Eye (tissue), 1 donor: ENCODE measurements at regions not wholly inside any gene's neighbourhood (a gene's known extent, or its start where the extent isn't known, plus 50 kb on each side); places are given as distances from the start of the nearest gene placed in this dataset.
"Not testable (repeated sequence)": the region's sequence is repeated elsewhere in the genome, so short reads cannot be mapped to it uniquely, and the experiment has no call there.

Experiments used
- DNase-seq: peaks from one replicate; pipeline ENCODE4 v3.0.0-alpha.2; 2015

DNA sequence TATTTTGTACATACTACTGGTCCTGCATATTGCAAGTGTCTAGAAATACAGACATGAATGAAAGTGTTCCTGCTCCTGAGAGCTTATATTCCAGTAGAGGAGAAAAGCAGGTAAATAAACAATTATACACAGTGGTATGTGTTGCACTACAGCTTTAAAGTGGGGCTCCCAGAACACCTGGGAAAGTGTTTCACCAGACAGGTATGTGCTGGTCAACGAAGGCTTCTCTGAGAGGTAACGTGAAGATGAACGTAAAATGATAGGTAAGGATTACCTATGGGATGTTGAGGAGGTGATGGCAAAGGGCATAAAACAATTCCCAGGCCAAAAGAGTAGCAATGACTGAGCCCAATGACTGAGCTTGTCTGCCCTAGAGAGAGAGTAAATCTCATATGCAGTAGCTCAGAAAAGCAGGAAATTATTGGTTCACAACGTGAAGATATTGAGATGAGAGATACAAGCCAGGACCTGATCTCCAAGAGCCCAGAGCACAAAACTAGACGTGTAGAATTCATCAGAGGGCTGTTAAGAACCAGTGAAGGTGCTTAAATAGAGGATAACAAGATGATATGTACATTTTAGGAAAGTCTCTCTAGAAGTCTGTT lies 459.1 kb upstream of the BCHE start:
- DNase-seq, result no peak

DNA sequence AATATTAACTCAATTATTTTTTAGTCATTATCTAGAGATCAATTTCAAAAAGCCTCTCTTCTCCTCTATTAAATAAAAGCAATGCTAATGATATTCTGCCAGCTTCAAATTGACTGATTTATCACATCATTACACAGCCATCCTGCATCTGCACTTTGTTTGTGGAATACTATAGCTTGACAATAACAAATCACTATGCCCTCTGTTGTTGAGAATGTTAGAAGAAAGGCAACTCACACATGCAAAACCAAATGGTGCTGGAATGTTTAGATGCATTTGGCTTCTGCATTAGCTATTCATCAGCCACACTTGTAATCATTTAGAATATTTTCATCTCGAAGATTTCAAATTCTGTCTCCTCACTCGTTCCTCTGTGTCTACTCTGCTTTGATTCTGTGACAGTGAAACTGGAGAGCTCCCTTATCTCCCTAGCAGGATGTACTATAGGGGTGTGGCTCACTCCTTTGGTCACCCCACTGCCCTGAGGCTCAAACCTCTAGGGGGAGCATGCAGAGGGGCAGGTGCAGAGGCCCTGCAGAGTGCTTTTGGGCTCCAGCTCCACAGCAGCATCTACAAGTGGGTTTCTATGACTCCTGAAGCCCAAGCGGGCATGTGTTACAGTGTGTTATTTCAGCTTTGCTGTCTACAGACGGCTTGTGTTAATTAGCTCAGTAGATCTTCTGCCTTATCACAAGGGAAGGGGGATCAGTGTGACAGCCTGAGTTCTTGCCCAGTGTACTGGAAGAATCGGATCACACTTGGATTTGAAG lies 454.1 kb upstream of the BCHE start:
- DNase-seq, result peak; percentile 66

DNA sequence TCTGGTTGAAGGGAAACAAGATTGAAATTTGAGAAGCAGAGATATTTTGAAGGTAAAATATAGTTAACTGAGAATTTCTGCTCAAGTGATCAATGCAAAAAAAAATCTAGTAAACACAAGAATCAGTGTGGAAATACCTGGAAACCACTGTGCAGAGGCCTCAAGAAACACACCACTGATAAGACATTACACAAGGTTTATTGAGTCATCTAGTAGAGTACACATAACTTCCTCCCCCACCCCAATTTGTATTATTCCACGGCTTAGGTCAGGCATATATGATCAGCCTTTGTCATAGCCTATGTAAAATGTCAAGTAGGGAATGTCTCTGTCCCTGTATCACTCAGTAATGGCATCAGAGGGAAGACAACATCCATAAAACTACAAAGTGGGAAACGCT lies 447.8 kb upstream of the BCHE start:
- no peak for DNase-seq

DNA sequence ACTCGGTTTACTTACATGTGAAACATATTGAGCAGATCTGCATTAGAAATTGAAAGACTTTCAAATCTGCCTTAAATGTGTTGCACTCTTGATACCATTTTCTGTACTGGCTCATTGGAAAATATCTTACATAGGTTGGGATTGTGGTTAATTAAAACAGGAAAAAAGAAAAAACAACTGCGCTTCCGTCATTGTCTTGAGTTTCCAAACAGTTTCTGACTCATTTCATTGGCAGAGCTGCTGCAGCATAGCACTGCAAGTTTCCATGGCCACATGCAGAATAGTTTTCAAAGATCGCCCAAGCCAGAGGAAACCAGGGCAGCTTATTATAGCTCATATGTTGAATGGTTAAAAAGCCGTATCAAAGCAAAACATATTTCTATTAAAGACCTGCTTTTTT lies 446.6 kb upstream of the BCHE start:
- DNase-seq, result no peak

DNA sequence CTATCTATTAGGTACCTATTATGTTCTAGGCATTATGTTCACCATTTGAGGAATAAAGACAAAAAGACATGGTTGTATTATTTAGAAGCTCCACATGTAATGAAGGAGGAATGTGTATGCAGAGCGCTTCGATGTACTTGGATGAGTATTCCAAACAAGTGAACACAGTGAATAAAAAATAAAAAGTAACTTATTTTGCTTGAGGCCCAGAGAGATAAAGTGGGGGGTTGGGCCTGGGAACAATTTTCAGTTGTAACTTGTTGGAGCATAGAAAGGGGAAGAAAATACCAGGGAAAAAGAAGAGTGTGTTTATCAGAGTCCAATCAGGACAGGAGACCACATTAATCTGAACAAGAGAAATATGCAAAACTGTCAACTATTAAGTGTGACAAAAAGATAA lies 445.7 kb upstream of the BCHE start:
- no peak for DNase-seq

DNA sequence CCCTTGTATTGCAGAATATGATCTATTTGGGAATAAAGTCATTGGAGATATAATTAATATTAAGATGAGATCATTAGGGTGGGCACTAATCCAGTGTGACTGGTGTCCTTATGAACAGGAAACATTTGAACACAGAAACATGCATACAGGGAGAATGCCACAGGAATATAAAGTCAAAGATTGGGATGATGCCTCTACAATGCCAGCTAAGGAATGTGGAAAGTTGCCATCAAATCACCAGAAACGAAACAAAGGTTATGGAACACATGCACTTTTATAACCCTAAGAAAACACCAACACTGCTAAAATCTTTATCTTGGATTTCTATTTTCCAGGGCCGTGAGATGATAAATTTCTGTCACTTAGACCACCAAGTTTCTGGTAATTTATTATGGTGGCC lies 442.4 kb upstream of the BCHE start:
- DNase-seq, result no peak

DNA sequence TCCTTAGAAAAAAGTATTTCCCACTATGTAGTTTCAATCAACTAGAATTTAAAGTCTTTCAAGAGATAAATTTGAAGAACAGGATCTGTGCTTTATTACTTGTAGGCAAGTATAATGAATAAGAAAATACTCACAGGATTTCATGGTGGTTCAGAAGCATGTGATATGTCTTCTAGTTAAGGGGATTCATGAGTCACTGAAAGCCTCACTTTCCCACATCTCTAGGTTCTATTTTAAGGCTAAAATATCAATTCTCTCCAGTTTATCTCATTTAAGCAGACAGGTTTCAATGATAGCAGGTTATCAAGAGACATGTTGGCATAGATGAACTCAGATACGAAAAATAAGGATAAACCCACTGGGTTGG lies 437.8 kb upstream of the BCHE start:
- DNase-seq, result no peak

DNA sequence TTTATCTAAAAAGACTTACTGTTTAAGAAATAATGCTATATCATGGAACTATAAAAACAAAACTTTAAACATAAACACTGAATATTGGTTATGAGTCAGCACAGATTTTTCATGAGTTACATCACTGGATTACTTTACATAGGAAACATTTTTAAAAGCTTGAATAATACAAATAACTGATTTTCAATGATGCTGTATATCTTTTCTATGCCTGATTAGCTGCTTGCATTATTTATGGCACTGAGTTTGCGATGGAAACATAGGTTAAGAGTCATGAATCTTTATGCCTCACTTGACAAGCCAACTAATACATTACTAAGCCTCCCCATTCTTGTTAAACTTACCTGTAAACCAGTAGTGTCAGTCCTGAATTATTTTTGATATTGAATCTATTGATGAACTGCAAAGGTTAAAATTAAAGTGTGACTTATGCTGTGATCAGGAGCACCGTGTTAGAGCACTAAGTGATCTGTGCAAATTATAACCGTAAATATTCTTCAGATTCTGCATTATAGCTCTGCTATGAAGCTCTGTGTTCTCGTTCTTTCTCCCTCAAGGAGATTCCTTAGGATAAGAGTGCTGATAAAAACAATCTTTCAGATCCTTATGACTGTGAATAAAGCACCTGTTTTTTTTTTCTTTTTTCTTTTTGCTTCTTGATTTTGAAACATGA lies 437.3 kb upstream of the BCHE start:
- peak; percentile 47 for DNase-seq

DNA sequence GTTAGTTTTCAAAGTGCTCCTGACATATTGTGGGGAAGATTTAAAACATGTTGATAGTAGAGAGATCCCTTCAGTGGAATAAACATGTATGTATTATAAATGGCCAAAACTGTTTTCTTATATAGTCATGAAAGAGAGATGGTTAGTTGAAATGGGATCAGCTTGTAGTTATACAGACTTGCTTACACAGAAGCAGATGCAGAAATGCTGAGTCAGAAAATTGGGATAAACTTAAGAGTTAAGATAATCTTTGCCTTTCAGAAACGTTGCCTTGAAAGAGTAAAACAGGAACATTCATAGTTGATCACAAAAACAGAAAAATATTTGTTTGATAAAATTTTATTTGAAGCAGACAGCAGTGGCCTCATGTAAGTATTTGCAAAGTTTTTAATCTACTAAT lies 433.2 kb upstream of the BCHE start:
- no peak for DNase-seq

DNA sequence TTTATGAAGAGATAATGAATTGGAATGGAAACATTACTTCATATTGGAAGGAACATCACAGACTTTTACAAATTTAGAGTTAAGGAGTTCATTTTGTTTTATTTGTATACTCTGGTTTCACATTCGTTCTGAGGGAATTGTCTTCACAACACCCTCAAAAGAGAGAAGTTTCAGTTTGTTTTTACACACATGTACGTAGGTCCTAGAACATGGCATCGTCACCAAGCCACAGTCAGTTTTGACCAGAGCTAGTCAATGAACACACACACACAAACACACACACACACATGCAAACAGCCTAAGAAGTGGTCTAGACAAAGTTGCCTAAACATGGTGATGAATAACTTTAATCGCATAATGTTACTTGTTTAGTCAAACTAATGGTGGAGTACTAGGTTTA lies 427.9 kb upstream of the BCHE start:
- no peak for DNase-seq

DNA sequence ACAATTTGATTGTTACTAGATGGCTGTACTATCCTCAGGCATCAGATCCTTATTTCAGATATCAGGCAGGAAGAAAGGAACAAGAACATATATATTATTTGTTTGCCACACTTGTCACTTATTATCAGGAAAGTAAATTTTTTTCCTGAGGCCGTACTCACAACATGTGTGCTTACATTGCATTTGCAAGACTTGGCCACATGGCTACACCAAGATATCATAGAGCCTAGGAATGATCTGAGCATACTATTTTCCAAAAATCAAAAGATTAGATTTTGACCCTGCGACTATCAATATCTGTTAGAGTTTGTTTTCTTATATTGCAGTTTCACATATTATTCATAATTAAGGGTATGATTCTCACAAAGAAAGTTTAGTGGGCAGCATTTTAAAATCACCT lies 426.2 kb upstream of the BCHE start:
- DNase-seq, result no peak

DNA sequence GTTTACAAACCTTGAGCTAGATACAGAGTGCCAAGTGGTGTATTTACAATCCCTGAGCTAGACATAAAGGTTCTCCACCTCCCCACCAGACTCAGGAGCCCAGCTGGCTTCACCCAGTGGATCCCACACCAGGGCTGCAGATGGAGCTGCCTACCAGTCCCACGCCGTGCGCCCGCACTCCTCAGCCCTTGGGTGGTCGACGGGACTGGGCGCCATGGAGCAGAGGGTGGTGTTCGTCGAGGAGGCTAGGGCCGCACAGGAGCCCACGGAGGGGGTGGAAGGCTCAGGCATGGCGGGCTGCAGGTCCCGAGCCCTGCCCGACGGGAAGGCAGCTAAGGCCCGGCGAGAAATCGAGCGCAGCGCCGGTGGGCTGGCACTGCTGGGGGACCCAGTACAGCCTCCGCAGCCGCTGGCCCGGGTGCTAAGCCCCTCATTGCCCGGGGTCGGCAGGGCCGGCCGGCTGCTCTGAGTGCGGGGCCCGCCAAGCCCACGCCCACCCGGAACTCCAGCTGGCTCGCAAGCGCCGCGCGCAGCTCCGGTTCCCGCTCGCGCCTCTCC lies 421.1 kb upstream of the BCHE start:
- not testable (repeated sequence) for DNase-seq

DNA sequence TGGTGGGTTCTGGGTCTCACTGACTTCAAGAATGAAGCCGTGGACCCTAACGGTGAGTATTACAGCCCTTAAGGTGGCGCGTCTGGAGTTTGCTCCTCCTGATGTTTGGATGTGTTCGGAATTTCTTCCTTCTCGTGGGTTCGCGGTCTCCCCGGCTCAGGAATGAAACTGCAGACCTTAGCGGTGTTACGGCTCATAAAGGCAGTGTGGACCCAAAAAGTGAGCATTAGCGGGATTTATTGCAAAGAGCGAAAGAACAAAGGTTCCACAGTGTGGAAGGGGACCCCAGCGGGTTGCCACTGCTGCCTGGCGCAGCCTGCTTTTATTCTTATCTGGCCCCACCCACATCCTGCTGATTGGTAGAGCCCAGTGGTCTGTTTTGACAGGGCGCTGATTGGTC lies 420.5 kb upstream of the BCHE start:
- no peak for DNase-seq

DNA sequence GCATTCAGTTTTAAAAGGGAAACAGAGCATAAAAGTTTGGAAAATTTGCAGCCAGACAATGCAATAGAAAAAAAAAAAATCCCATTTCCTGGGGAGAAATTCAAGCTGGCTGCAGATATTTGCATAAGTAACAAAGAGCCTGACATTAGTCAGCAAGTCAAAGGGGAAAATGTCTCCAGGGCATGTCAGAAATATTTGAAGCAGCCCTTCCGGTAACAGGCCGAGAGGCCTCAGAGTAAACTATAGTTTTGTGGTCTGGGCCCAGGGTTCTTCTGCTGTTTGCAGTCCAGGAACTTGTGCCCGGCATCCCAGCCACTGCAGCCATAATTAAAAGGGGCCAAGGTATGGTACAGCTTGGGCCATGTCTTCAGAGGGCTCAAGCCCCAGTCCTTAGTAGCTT lies 411.6 kb upstream of the BCHE start:
- DNase-seq, result no peak

DNA sequence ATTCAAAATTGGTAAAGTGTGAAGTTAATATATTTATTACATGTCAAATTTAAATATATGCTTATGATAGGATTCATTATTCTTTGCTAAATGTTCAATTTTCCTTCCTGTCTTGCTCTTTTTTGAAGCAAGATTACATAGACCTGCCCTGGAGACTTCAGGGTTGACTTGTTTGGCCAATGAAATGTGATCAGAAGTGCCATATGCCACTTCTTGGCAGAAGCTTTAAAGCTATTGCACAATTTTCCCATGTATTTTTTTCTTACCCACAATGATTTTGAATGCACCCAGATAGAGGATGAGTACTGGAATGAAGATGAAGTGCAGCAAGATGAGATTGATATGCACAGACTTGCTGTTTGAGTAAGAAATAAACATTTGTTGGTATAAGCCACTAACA lies 406.3 kb upstream of the BCHE start:
- DNase-seq, result peak; percentile 3

DNA sequence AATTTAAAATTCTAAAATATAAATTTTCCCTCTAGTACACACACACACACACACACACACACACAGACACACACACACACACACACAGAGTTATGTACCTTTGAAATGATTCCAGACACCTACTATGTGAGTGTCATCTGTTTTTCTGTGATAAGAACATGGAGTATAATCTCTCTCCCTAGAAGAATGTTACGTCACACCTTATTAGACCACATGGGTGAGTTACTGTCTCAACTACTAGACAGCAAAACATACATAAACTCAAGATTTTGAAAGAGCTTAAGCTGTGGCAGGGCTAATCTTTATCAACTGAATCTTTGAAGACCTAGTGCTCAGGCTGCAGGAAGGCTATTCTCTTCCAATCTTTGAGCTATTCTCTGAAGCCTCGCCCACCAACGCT lies 385.9 kb upstream of the BCHE start:
- DNase-seq, result no peak

DNA sequence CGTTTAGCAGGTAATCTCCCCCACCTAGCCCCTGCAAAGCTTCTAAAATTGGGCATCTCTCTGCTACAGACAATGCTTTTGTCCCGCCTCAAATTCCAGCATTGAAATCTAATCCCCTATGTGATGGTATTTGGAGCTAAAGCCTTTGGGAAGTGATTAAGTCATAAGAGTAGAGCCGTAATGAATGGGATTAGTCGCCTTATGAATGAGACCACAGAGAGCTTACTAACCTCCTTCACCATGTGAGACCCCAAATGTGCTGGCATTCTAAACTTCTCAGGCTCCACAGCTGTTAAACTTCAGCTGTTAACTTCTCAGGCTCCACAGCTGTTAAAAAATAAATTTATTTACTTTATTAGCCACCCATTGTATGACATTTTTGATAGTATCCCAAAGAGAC lies 374.2 kb upstream of the BCHE start:
- peak; percentile 16 for DNase-seq

DNA sequence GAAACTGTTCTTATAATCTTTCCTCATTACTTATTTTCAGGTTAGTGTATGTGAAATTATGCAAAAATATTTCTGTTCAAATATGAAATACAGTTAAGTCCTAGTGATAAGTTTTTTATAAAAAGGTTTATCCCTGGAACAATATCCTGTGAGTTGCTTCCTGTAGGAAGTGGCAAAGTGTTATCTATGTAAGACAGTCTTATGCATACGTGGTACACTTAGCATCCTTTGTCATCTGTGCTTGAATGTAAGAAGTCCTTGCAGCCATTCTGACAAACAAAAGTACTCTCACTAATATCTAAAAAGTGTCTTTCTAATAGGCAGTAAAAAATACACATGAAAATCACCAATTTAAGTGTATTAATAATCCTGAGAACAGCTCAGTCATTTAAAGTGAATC lies 372.5 kb upstream of the BCHE start:
- no peak for DNase-seq

DNA sequence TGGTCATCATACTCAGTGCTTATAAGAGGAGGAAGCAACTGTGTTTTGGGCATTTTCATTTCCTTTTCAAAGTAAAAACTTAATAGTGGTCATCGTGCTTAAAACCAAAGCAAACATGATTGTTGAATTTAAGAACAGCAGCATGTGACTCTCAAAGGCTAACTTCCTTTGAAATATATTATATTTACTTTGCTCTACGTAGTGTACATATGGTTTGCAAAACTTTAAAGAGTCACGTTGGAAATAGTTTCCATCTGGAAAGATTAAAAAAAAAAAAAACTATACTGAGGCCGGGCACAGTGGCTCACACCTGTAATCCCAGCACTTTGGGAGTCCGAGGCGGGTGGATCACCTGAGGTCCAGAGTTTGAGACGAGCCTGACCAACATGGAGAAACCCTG lies 367.9 kb upstream of the BCHE start:
- DNase-seq, result no peak

DNA sequence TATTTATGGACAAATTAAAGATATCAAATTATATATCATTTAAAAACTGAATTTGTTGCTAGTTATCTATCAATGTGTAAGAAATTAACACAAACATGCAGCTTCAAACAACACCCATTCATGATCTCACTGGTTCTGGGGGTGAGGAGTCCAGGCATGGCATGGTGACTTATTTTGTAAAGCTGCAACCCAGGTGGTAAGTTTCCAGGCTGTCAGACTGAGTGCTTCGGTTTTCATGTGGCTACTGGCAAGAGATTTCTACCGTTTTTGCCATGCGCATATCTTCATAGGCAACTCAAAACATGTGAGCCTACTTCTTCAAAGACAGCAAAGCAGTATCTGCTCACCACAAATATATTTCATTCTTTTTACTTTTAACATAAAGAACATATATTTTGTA lies 364.3 kb upstream of the BCHE start:
- no peak for DNase-seq

DNA sequence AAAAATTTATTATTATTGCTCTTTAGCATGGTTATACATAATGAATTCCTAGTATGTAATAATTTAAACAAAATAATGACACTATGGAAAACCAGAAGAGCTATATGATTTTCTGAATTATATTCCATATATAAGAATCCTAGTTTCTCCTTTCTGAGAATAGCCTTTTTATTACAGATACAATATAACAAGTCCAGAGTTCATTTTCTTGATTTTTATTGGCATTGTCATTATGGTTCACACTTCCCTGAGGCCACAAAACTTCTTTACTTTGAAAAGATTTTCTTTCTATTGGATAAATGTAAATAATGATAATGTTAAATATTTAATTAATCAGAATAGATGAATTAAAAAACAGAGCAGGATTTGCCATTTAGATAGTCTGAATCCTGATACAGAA lies 362.3 kb upstream of the BCHE start:
- DNase-seq, result no peak

DNA sequence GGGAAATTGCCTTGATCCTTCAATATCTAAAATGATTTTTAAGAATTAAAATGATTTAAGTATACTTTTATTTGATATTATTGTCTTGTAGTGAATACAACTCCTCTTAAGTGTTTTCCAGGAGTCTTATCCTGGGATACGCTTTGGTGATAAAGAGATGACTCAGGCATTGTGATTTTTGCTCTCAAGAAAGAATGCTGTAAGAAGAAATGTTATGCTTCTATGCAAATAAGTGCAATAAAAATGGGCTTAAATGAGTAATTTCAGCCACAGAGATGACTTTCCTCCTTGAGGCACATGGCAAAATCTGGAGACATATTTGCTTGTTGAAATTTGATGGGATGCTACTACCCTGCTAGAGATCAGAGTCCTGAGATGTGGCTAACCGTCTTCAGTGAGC lies 358.6 kb upstream of the BCHE start:
- DNase-seq, result no peak

DNA sequence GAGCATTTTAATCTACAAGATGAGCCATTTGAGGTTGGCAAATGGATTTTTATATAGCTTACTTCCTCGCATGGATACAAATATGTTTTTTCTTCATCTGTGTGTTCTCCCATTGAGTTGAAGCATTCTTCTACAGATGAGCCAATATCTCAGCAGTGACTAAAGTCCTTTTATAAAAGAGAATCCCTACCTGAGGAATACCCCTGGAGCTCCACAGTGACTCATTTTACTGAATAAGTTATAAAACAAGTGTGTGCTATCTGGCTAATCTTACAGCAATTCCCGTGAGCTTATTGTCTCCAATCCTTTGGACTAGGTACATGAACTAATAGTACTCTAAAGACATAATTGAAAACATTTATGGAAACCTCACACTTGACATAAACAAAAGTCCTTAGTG lies 354.2 kb upstream of the BCHE start:
- no peak for DNase-seq

DNA sequence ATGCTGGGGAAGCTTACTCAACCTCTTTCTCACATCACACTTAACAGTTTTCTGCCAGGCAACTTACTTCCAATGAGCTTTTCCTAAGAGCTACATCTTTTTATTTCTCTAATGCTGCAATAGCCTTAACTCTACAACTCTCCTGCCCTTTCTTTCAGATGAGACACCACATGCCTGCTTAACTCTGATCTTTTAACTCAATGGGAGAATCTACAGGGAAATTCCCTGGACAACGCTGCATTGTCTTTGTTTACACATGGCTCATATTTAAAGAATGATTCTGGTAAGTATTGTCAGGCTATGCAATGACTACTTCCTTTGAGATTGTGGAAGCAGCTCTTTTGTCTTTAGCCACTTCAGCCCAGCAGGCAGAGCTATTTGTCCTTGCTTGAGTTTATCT lies 353.1 kb upstream of the BCHE start:
- no peak for DNase-seq
